GM23338 (cell line): ENCODE measurements at regions not wholly inside any gene's neighbourhood (a gene's known extent, or its start where the extent isn't known, plus 50 kb on each side); places are given as distances from the start of the nearest gene placed in this dataset.

Experiments used
- ATAC-seq: fragments of 200-7000 bp; cut with Tn5 transposase; 3 replicates; pipeline ENCODE4 v1.9.1; 2020
- DNase-seq: peaks from one replicate; pipeline ENCODE4 v3.0.0-alpha.2; 2015; ENCODE audit warnings: low spot score
- H2AFZ ChIP-seq: fragments of 200-600 bp; sonication (generic); 2 replicates; pipeline ENCODE4 v1.8.0; 2016; ENCODE audit warnings: antibody characterized with exemption, mild to moderate bottlenecking, moderate library complexity
- H3F3A ChIP-seq: fragments of 200-600 bp; sonication (generic); replicated peaks from 2 replicates; pipeline ENCODE4 v1.8.0; 2017; ENCODE audit warnings: antibody characterized with exemption, mixed run types, low read depth
- H3K27ac ChIP-seq: fragments of 200-600 bp; sonication (generic); 2 replicates; pipeline ENCODE4 v1.6.1; 2016; ENCODE audit warnings: low read depth
- H3K27me3 ChIP-seq: fragments of 200-600 bp; sonication (generic); 2 replicates; pipeline ENCODE4 v1.8.0; 2016; ENCODE audit warnings: mild to moderate bottlenecking, mixed run types, moderate library complexity; ENCODE audit not compliant: insufficient read depth
- H3K36me3 ChIP-seq: fragments of 200-600 bp; sonication (generic); 2 replicates; pipeline ENCODE4 v1.8.0; 2016; ENCODE audit warnings: mild to moderate bottlenecking; ENCODE audit not compliant: insufficient read depth
- H3K4me1 ChIP-seq: fragments of 200-600 bp; sonication (generic); 2 replicates; pipeline ENCODE4 v1.8.0; 2016; ENCODE audit warnings: mild to moderate bottlenecking, moderate library complexity; ENCODE audit not compliant: insufficient read depth
- H3K4me2 ChIP-seq: fragments of 200-600 bp; sonication (generic); 2 replicates; pipeline ENCODE4 v1.7.1; 2017; ENCODE audit warnings: mixed run types
- H3K4me3 ChIP-seq: fragments of 200-600 bp; sonication (generic); 2 replicates; pipeline ENCODE4 v1.6.1; 2016; ENCODE audit warnings: mixed run types
- H3K79me2 ChIP-seq: fragments of 200-600 bp; sonication (generic); replicated peaks from 2 replicates; pipeline ENCODE4 v1.8.0; 2017; ENCODE audit warnings: mild to moderate bottlenecking; ENCODE audit not compliant: insufficient read depth
- H3K9me2 ChIP-seq: fragments of 200-600 bp; sonication (generic); 2 replicates; pipeline ENCODE4 v1.8.0; 2017; ENCODE audit not compliant: insufficient read depth
- H4K20me1 ChIP-seq: fragments of 200-600 bp; sonication (generic); replicated peaks from 2 replicates; pipeline ENCODE4 v1.8.0; 2017; ENCODE audit warnings: mild to moderate bottlenecking; ENCODE audit not compliant: insufficient read depth
- H3K27ac Mint-ChIP-seq: 2 replicates; pipeline ENCODE4 v1.8.0; 2020; ENCODE audit warnings: inconsistent platforms, mild to moderate bottlenecking, moderate library complexity, mixed read lengths
- H3K27me3 Mint-ChIP-seq: 3 replicates; pipeline ENCODE4 v1.8.0; 2022; ENCODE audit warnings: low read depth, mild to moderate bottlenecking, moderate library complexity, mixed read lengths, inconsistent platforms; ENCODE audit not compliant: insufficient read depth, poor library complexity
- H3K36me3 Mint-ChIP-seq: 3 replicates; pipeline ENCODE4 v1.8.0; 2021; ENCODE audit warnings: low read depth, mild to moderate bottlenecking, inconsistent platforms, moderate library complexity, mixed read lengths
- H3K4me1 Mint-ChIP-seq: 3 replicates; pipeline ENCODE4 v1.8.0; 2020; ENCODE audit warnings: mild to moderate bottlenecking, inconsistent platforms, mixed read lengths
- H3K4me3 Mint-ChIP-seq: 3 replicates; pipeline ENCODE4 v1.8.0; 2021; ENCODE audit warnings: moderate library complexity, mild to moderate bottlenecking, inconsistent platforms, mixed read lengths
- H3K9me3 Mint-ChIP-seq: 3 replicates; pipeline ENCODE4 v1.8.0; 2020; ENCODE audit warnings: moderate library complexity, mild to moderate bottlenecking, inconsistent platforms, mixed read lengths
- CREB1 ChIP-seq: fragments of 250-450 bp; sonication (Bioruptor Pico); IDR thresholded peaks from 2 replicates; pipeline ENCODE4 v1.5.0; 2020; ENCODE audit warnings: low read depth, mild to moderate bottlenecking, moderate library complexity
- EZH2 ChIP-seq: fragments of 200-600 bp; sonication (generic); IDR thresholded peaks from one replicate; pipeline ENCODE4 v1.8.0; 2017; ENCODE audit warnings: antibody characterized with exemption, mild to moderate bottlenecking, low read depth; ENCODE audit not compliant: unreplicated experiment
- EZH2phosphoT487 ChIP-seq: fragments of 200-600 bp; sonication (generic); IDR thresholded peaks from one replicate; pipeline ENCODE4 v1.8.1; 2018; ENCODE audit warnings: antibody characterized with exemption; ENCODE audit not compliant: unreplicated experiment
- JUNB ChIP-seq: IDR thresholded peaks from one replicate; pipeline ENCODE4 v1.6.1; 2016; ENCODE audit warnings: antibody characterized with exemption; ENCODE audit not compliant: unreplicated experiment
- NANOG ChIP-seq: IDR thresholded peaks from 2 replicates; pipeline ENCODE4 v1.6.1; 2016; ENCODE audit warnings: antibody characterized with exemption, borderline replicate concordance
- POLR2AphosphoS5 ChIP-seq: IDR thresholded peaks from 2 replicates; pipeline ENCODE4 v1.6.1; 2016; ENCODE audit warnings: antibody characterized with exemption, low read depth
- REST ChIP-seq: IDR thresholded peaks from one replicate; pipeline ENCODE4 v1.6.1; 2018; ENCODE audit warnings: antibody characterized with exemption; ENCODE audit not compliant: unreplicated experiment
- STAT1 ChIP-seq: IDR thresholded peaks from one replicate; pipeline ENCODE4 v1.6.1; 2016; ENCODE audit warnings: antibody characterized with exemption; ENCODE audit not compliant: unreplicated experiment
- ZNF114 ChIP-seq: fragments of 250-450 bp; sonication (Bioruptor Pico); IDR thresholded peaks from 2 replicates; pipeline ENCODE4 v1.5.0; 2020; ENCODE audit warnings: mild to moderate bottlenecking, moderate library complexity
- ZNF331 ChIP-seq: fragments of 250-450 bp; sonication (Bioruptor Pico); IDR thresholded peaks from 2 replicates; pipeline ENCODE4 v1.5.0; 2020; ENCODE audit warnings: low read depth, mild to moderate bottlenecking, moderate library complexity
- ZNF462 ChIP-seq: fragments of 250-450 bp; sonication (Bioruptor Pico); IDR thresholded peaks from 2 replicates; pipeline ENCODE4 v1.5.0; 2020; ENCODE audit warnings: mild to moderate bottlenecking, moderate library complexity
- TF ChIP-seq, protein P1 (sequence below): IDR thresholded peaks from 2 replicates; pipeline ENCODE4 v1.6.1; 2016; ENCODE audit warnings: antibody characterized with exemption
- TF ChIP-seq, protein P2 (sequence below), 2 experiments: fragments of 200-600 bp in 1 of 2; sonication (generic) in 1 of 2; conservative IDR thresholded peaks; 2 replicates each; pipeline versions ENCODE4 v1.5.1 to v1.6.1; 2016 to 2017; ENCODE audit warnings: antibody characterized with exemption in 2 of 2, low read depth in 2 of 2, mild to moderate bottlenecking in 2 of 2, moderate library complexity in 1 of 2

DNA sequence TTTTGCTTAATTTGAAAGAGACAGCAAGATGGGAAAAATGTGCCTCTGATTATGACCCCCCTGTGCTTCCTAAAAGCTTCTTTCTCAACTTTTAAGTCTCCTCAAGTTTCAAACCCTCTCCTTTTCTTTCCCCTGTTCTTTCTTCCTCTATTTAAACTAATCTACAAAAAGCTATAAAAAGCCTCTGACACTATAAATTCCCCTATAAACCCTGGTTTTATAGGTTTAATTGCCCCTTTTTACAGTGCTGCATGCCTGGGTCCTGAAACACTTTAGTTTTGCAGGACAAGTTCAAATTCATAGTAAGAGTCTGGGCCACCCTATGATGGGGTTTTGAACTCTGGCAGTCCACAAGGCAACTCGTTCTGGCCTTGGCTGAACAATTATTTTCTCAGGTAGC, 510.9 kb upstream of the TBX3 start:
- Mint-ChIP-seq H3K9me3 (peaks cover 2% of the 10 kb centered on the region; the same call in 1 of the 3 replicates), H3K27me3 (peaks cover 2% of the 10 kb centered on the region), H3K4me3 (no peak overlapping the region), H3K36me3 (no peaks in the 10 kb centered on the region), H3K27ac (no peak overlapping the region), H3K4me1 (peaks cover 18% of the 10 kb centered on the region)
- H3K27me3 ChIP-seq: no peaks in the 10 kb centered on the region
- no peak overlapping the region for H3K27ac ChIP-seq
- TF ChIP-seq EZH2: no peak
- no peak for TF ChIP-seq EZH2phosphoT487
- no peak for TF ChIP-seq POLR2AphosphoS5
- no peak for TF ChIP-seq ZNF331 (CRISPR knock-in tag)
- TF ChIP-seq, protein P1, sequence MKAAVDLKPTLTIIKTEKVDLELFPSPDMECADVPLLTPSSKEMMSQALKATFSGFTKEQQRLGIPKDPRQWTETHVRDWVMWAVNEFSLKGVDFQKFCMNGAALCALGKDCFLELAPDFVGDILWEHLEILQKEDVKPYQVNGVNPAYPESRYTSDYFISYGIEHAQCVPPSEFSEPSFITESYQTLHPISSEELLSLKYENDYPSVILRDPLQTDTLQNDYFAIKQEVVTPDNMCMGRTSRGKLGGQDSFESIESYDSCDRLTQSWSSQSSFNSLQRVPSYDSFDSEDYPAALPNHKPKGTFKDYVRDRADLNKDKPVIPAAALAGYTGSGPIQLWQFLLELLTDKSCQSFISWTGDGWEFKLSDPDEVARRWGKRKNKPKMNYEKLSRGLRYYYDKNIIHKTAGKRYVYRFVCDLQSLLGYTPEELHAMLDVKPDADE: no peak
- no peak for TF ChIP-seq ZNF114 (CRISPR knock-in tag)
- TF ChIP-seq, protein P2, sequence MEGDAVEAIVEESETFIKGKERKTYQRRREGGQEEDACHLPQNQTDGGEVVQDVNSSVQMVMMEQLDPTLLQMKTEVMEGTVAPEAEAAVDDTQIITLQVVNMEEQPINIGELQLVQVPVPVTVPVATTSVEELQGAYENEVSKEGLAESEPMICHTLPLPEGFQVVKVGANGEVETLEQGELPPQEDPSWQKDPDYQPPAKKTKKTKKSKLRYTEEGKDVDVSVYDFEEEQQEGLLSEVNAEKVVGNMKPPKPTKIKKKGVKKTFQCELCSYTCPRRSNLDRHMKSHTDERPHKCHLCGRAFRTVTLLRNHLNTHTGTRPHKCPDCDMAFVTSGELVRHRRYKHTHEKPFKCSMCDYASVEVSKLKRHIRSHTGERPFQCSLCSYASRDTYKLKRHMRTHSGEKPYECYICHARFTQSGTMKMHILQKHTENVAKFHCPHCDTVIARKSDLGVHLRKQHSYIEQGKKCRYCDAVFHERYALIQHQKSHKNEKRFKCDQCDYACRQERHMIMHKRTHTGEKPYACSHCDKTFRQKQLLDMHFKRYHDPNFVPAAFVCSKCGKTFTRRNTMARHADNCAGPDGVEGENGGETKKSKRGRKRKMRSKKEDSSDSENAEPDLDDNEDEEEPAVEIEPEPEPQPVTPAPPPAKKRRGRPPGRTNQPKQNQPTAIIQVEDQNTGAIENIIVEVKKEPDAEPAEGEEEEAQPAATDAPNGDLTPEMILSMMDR (conservative IDR thresholded peaks at IDR 0.05; ENCODE audit: low read depth in 2 of 2): no peak
- no peak for TF ChIP-seq REST
- TF ChIP-seq NANOG: no peak
- TF ChIP-seq ZNF462 (CRISPR knock-in tag): no peak
- TF ChIP-seq CREB1 (CRISPR knock-in tag): no peak
- no peak for TF ChIP-seq STAT1
- TF ChIP-seq JUNB: no peak
- H3K4me3 ChIP-seq: no peak overlapping the region
- H3K4me2 ChIP-seq: no peak overlapping the region
- H3K36me3 ChIP-seq: no peaks in the 10 kb centered on the region
- DNase-seq (no peak), ATAC-seq (no peak)
- no peaks in the 10 kb centered on the region for H4K20me1 ChIP-seq
- H3F3A ChIP-seq: no peaks in the 10 kb centered on the region
- H2AFZ ChIP-seq: peak overlapping the region; percentile 66; the same call in 1 of the 2 replicates
- H3K9me2 ChIP-seq: no peaks in the 10 kb centered on the region
- peaks cover 17% of the 10 kb centered on the region for H3K4me1 ChIP-seq
- H3K79me2 ChIP-seq: no peaks in the 10 kb centered on the region
